GM12892 (cell line): ENCODE measurements at regions not wholly inside any gene's neighbourhood (a gene's known extent, or its start where the extent isn't known, plus 50 kb on each side); places are given as distances from the start of the nearest gene placed in this dataset.

ENCODE experiments used
- POLR2AphosphoS5 ChIP-seq: IDR thresholded peaks from 2 replicates; pipeline ENCODE4 v1.6.1; 2011; ENCODE audit warnings: low read depth, low read length, control low read depth
- TAF1 ChIP-seq: IDR thresholded peaks from 2 replicates; pipeline ENCODE4 v1.6.1; 2011; ENCODE audit warnings: low read depth, mild to moderate bottlenecking, control low read depth, low read length, borderline replicate concordance

- TF ChIP-seq POLR2AphosphoS5, result no peak
- no peak for TF ChIP-seq TAF1
Observed at GRCh38 chr1:222104694-222105392, 363.0 kb upstream of the DUSP10 start.
